Naive thymus-derived CD4-positive, alpha-beta T cell (primary cell): ENCODE measurements at regions not wholly inside any gene's neighbourhood (a gene's known extent, or its start where the extent isn't known, plus 50 kb on each side); places are given as distances from the start of the nearest gene placed in this dataset.
A peak's percentile ranks its signal among the peaks of the same experiment; 100 is the strongest.

Experiments used
- ATAC-seq: fragments of 150-1000 bp; cut with Tn5 transposase; 2 replicates; pipeline ENCODE4 v1.10.0; 2021; ENCODE audit warnings: mild to moderate bottlenecking, moderate library complexity
- CTCF ChIA-PET: fragments of 350-600 bp; sonication (Branson Sonifier 250); formaldehyde crosslinking; loops from one replicate; lab custom pipeline; 2021; ENCODE audit warnings: antibody characterized with exemption; lab: Charles Lee
- POLR2A ChIA-PET: fragments of 350-600 bp; sonication (Branson Sonifier 250); formaldehyde crosslinking; loops from one replicate; lab custom pipeline; 2021; ENCODE audit warnings: antibody characterized with exemption, inconsistent platforms; lab: Charles Lee
- DNase-seq, 9 donors: peaks; one replicate each; pipeline versions ENCODE4 v3.0.0 to v3.0.0-alpha.2; 2020 to 2022; ENCODE audit warnings: mixed read lengths in 1 of 9
- H3K27ac ChIP-seq: one replicate; pipeline ENCODE4 v1.7.0; 2013; ENCODE audit warnings: mild to moderate bottlenecking, low read depth, low read length, moderate library complexity
- H3K27me3 ChIP-seq, 2 donors: one replicate each; pipeline ENCODE4 v1.7.0; 2013; ENCODE audit warnings: low read length in 2 of 2, mild to moderate bottlenecking in 2 of 2, moderate library complexity in 2 of 2; ENCODE audit not compliant: control insufficient read depth in 2 of 2, insufficient read depth in 2 of 2
- H3K36me3 ChIP-seq, 3 experiments: 1 replicate in 2 of 3; 2 replicates in 1 of 3; pipeline ENCODE4 v1.7.0; 2013; ENCODE audit warnings: low read length in 3 of 3, mild to moderate bottlenecking in 3 of 3, moderate library complexity in 1 of 3; ENCODE audit not compliant: insufficient read depth in 3 of 3, control insufficient read depth in 2 of 3
- H3K4me1 ChIP-seq, 2 donors: one replicate each; pipeline ENCODE4 v1.7.0; 2013; ENCODE audit warnings: low read length in 2 of 2, mild to moderate bottlenecking in 2 of 2, moderate library complexity in 1 of 2; ENCODE audit not compliant: control insufficient read depth in 2 of 2, insufficient read depth in 2 of 2
- H3K4me3 ChIP-seq: 2 replicates; pipeline ENCODE4 v1.7.0; 2013; ENCODE audit warnings: mild to moderate bottlenecking, low read length
- H3K9me3 ChIP-seq, 3 experiments: 1 replicate in 2 of 3; 2 replicates in 1 of 3; pipeline ENCODE4 v1.7.0; 2013; ENCODE audit warnings: low read length in 3 of 3; ENCODE audit not compliant: control insufficient read depth in 2 of 3
- H3K27ac Mint-ChIP-seq, 9 donors: one replicate each; pipeline ENCODE4 v1.8.0; 2020 to 2022; ENCODE audit warnings: mixed read lengths in 9 of 9, mild to moderate bottlenecking in 8 of 9, moderate library complexity in 5 of 9, inconsistent platforms in 2 of 9
- H3K27me3 Mint-ChIP-seq, 5 donors: one replicate each; pipeline ENCODE4 v1.8.0; 2021 to 2022; ENCODE audit warnings: mixed read lengths in 5 of 5, mild to moderate bottlenecking in 1 of 5
- H3K36me3 Mint-ChIP-seq, 5 donors: one replicate each; pipeline ENCODE4 v1.8.0; 2020 to 2022; ENCODE audit warnings: mixed read lengths in 5 of 5, mild to moderate bottlenecking in 3 of 5, inconsistent platforms in 1 of 5
- H3K4me1 Mint-ChIP-seq, 7 donors: one replicate each; pipeline ENCODE4 v1.8.0; 2020 to 2022; ENCODE audit warnings: mixed read lengths in 7 of 7, mild to moderate bottlenecking in 3 of 7, inconsistent platforms in 1 of 7
- H3K4me3 Mint-ChIP-seq, 10 donors: one replicate each; pipeline ENCODE4 v1.8.0; 2020 to 2022; ENCODE audit warnings: mild to moderate bottlenecking in 10 of 10, mixed read lengths in 10 of 10, moderate library complexity in 6 of 10, inconsistent platforms in 2 of 10
- H3K9me3 Mint-ChIP-seq, 11 donors: one replicate each; pipeline ENCODE4 v1.8.0; 2020 to 2022; ENCODE audit warnings: mixed read lengths in 11 of 11, mild to moderate bottlenecking in 4 of 11, inconsistent platforms in 1 of 11, moderate library complexity in 1 of 11
- intact Hi-C, 2 donors: fragments of 100-400 bp; cut with micrococcal nuclease; formaldehyde crosslinking; loops; one replicate each; pipeline ENCODE4 v1.15.1; 2023

GRCh38 chr11:13883589-13883988, 78.9 kb upstream of the SPON1 start:
- DNase-seq (no peak), ATAC-seq (no peak)
- H3K4me3 Mint-ChIP-seq, result no peak overlapping the region
- H3K36me3 ChIP-seq, result no peaks in the 10 kb centered on the region
- H3K27ac Mint-ChIP-seq, result peak overlapping the region in 3 of 9 donors; percentile 33 to 77 (median 69)
- no peaks in the 10 kb centered on the region for H3K9me3 ChIP-seq
- H3K9me3 Mint-ChIP-seq, result peaks cover 0 to 5% (median 2%) of the 10 kb centered on the region in 11 donors
- peaks cover 0 to 22% (median 7%) of the 10 kb centered on the region in 7 donors for H3K4me1 Mint-ChIP-seq
- peaks cover 0 to 5% (median 3%) of the 10 kb centered on the region in 5 donors for H3K36me3 Mint-ChIP-seq
- H3K27me3 Mint-ChIP-seq, result peaks cover 0 to 7% (median 0%) of the 10 kb centered on the region in 5 donors
- no peaks in the 10 kb centered on the region for H3K4me1 ChIP-seq
- no peak overlapping the region for H3K4me3 ChIP-seq
- no peaks in the 10 kb centered on the region for H3K27me3 ChIP-seq
- POLR2A ChIA-PET, result interaction anchor here (0.6 to 1.6 kb wide), 4 partner anchors 10 to 156 kb away, joined by 3 to 9 read pairs (median 4); no protein-coding TSS in a partner anchor
- CTCF ChIA-PET, result no interaction called here
- H3K27ac ChIP-seq, result no peak overlapping the region
- intact Hi-C loops, result no loop called here

- Histone ChIP-seq H3K9me3 (no peaks in the 10 kb centered on the region), H3K4me3 (no peak overlapping the region), H3K27ac (no peak overlapping the region), H3K27me3 (no peaks in the 10 kb centered on the region), H3K4me1 (no peaks in the 10 kb centered on the region), H3K36me3 (no peaks in the 10 kb centered on the region)
- H3K4me1 Mint-ChIP-seq, result peaks cover 0 to 22% (median 6%) of the 10 kb centered on the region in 7 donors
- H3K27ac Mint-ChIP-seq, result peak overlapping the region in 2 of 9 donors; percentile 2 to 8
- intact Hi-C loops, result no loop called here
- ATAC-seq, result no peak
- peaks cover 0 to 10% (median 0%) of the 10 kb centered on the region in 5 donors for H3K27me3 Mint-ChIP-seq
- H3K4me3 Mint-ChIP-seq, result no peak overlapping the region
- peaks cover 0 to 5% (median 2%) of the 10 kb centered on the region in 11 donors for H3K9me3 Mint-ChIP-seq
- ChIA-PET POLR2A (interaction anchor here (0.6 to 1.2 kb wide), 4 partner anchors 8 to 15 kb away, joined by 3 to 4 read pairs (median 3); no protein-coding TSS in a partner anchor), CTCF (no interaction called here)
- H3K36me3 Mint-ChIP-seq, result peaks cover 0 to 4% (median 3%) of the 10 kb centered on the region in 5 donors
- DNase-seq, result no peak
Measured at GRCh38 chr11:13884158-13884799, 78.2 kb upstream of the SPON1 start.

GRCh38 chr11:13885083-13885482, 77.4 kb upstream of the SPON1 start:
- Histone ChIP-seq H3K27ac (no peak overlapping the region), H3K9me3 (no peaks in the 10 kb centered on the region), H3K36me3 (no peaks in the 10 kb centered on the region), H3K27me3 (no peaks in the 10 kb centered on the region), H3K4me3 (no peak overlapping the region), H3K4me1 (no peaks in the 10 kb centered on the region)
- ATAC-seq (no peak), DNase-seq (no peak)
- Mint-ChIP-seq H3K27ac (peak overlapping the region in 1 of 9 donors; percentile 2), H3K4me1 (peaks cover 0 to 15% (median 6%) of the 10 kb centered on the region in 7 donors), H3K36me3 (peaks cover 0 to 4% (median 3%) of the 10 kb centered on the region in 5 donors), H3K4me3 (no peak overlapping the region), H3K9me3 (peaks cover 0 to 5% (median 2%) of the 10 kb centered on the region in 11 donors), H3K27me3 (peaks cover 0 to 12% (median 0%) of the 10 kb centered on the region in 5 donors)
- intact Hi-C loops, result no loop called here
- POLR2A ChIA-PET, result interaction anchor here (0.6 to 1.1 kb wide), 3 partner anchors 14 to 24 kb away, joined by 3 to 4 read pairs (median 3); no protein-coding TSS in a partner anchor
- CTCF ChIA-PET, result interaction anchor here (0.6 kb wide), 1 partner anchor 11 kb away, joined by 3 read pairs; no protein-coding TSS in a partner anchor

GRCh38 chr11:13889552-13890249, 72.8 kb upstream of the SPON1 start:
- ChIA-PET POLR2A (interaction anchor here (0.9 kb wide), 1 partner anchor 10 kb away, joined by 3 read pairs; no protein-coding TSS in a partner anchor), CTCF (interaction anchor here (1.0 kb wide), 1 partner anchor 12 kb away, joined by 3 read pairs; no protein-coding TSS in a partner anchor)
- intact Hi-C loops, result no loop called here
- no peak for ATAC-seq
- H3K9me3 Mint-ChIP-seq, result peaks cover 0 to 4% (median 2%) of the 10 kb centered on the region in 11 donors
- no peak overlapping the region for H3K4me3 Mint-ChIP-seq
- Histone ChIP-seq H3K9me3 (no peaks in the 10 kb centered on the region), H3K4me1 (no peaks in the 10 kb centered on the region), H3K27ac (no peak overlapping the region), H3K4me3 (no peak overlapping the region), H3K36me3 (no peaks in the 10 kb centered on the region), H3K27me3 (no peaks in the 10 kb centered on the region)
- H3K4me1 Mint-ChIP-seq, result peaks cover 0 to 11% (median 7%) of the 10 kb centered on the region in 7 donors
- peaks cover 0 to 30% (median 0%) of the 10 kb centered on the region in 5 donors for H3K27me3 Mint-ChIP-seq
- peaks cover 0 to 4% (median 3%) of the 10 kb centered on the region in 5 donors for H3K36me3 Mint-ChIP-seq
- no peak overlapping the region for H3K27ac Mint-ChIP-seq
- no peak for DNase-seq

GRCh38 chr11:13891911-13892310, 70.6 kb upstream of the SPON1 start:
- H3K4me1 Mint-ChIP-seq, result peaks cover 0 to 11% (median 7%) of the 10 kb centered on the region in 7 donors
- no peak overlapping the region for H3K4me3 Mint-ChIP-seq
- peaks cover 0 to 2% (median under 1%) of the 10 kb centered on the region in 5 donors for H3K36me3 Mint-ChIP-seq
- Histone ChIP-seq H3K27ac (no peak overlapping the region), H3K9me3 (no peaks in the 10 kb centered on the region), H3K27me3 (no peaks in the 10 kb centered on the region), H3K36me3 (no peaks in the 10 kb centered on the region), H3K4me1 (no peaks in the 10 kb centered on the region), H3K4me3 (no peak overlapping the region)
- CTCF ChIA-PET, result interaction anchor here (0.6 to 1.0 kb wide), 3 partner anchors 22 to 358 kb away, joined by 3 read pairs; no protein-coding TSS in a partner anchor
- POLR2A ChIA-PET, result interaction anchor here (0.6 to 1.2 kb wide), 3 partner anchors 7 to 32 kb away, joined by 3 to 4 read pairs (median 4); no protein-coding TSS in a partner anchor
- DNase-seq (no peak), ATAC-seq (no peak)
- H3K27me3 Mint-ChIP-seq, result peaks cover 0 to 24% (median 0%) of the 10 kb centered on the region in 5 donors
- intact Hi-C loops, result no loop called here
- H3K27ac Mint-ChIP-seq, result no peak overlapping the region
- peaks cover 0 to 2% (median under 1%) of the 10 kb centered on the region in 11 donors for H3K9me3 Mint-ChIP-seq

- intact Hi-C loops, result no loop called here
Measured at GRCh38 chr11:13896175-13896980, 66.1 kb upstream of the SPON1 start.

More at GRCh38 chr11:13896175-13896980, 66.1 kb upstream of the SPON1 start:
- H3K27ac Mint-ChIP-seq, result peak overlapping the region in 2 of 9 donors; percentile 34 to 38
- Histone ChIP-seq H3K9me3 (no peaks in the 10 kb centered on the region), H3K4me1 (no peaks in the 10 kb centered on the region), H3K4me3 (no peak overlapping the region), H3K27ac (no peak overlapping the region), H3K27me3 (no peaks in the 10 kb centered on the region), H3K36me3 (no peaks in the 10 kb centered on the region)
- peaks cover 0 to 32% (median 0%) of the 10 kb centered on the region in 5 donors for H3K27me3 Mint-ChIP-seq
- peaks cover 0 to 8% (median 7%) of the 10 kb centered on the region in 7 donors for H3K4me1 Mint-ChIP-seq
- ATAC-seq (no peak), DNase-seq (no peak)
- H3K4me3 Mint-ChIP-seq, result no peak overlapping the region
- H3K36me3 Mint-ChIP-seq, result peaks cover 0 to 6% (median 0%) of the 10 kb centered on the region in 5 donors
- ChIA-PET CTCF (no interaction called here), POLR2A (interaction anchor here (0.7 kb wide), 1 partner anchor 20 kb away, joined by 3 read pairs; no protein-coding TSS in a partner anchor)
- H3K9me3 Mint-ChIP-seq, result peaks cover 0 to 2% (median 0%) of the 10 kb centered on the region in 11 donors
